Caki2 (cell line): ENCODE measurements at regions not wholly inside any gene's neighbourhood (a gene's known extent, or its start where the extent isn't known, plus 50 kb on each side); places are given as distances from the start of the nearest gene placed in this dataset.
"Not testable (repeated sequence)": the region's sequence is repeated elsewhere in the genome, so short reads cannot be mapped to it uniquely, and the experiment has no call there.

Experiments
- DNase-seq: peaks from one replicate; pipeline ENCODE4 v3.0.0-alpha.2; 2015; ENCODE audit warnings: low read depth
- in situ Hi-C: cut with HindIII; loops from 2 replicates; pipeline ENCODE4 v1.10.0; 2016; ENCODE audit warnings: low sequenced_read_pairs, low pct_unique_long_range_greater_than_20kb, mixed read lengths

DNA sequence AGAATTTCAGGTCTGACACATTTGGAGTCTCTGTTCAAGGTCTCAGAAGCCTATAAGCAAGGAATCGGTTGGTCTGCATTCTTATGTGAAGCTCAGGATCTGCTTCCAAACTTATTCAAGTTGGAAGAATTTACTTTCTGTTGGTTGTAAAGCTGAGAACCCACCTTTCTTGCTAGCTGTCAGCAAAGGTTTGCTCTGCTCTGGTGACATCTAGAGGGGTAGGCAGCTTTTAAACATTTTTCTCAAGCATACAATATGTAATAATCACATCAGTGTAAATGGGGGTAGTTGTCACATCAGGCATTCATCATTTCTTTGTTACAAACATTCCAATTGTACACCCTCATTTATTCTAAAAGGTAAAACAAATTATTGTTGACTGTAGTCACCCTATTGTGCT, 935.2 kb downstream of the TRAM1L1 start:
- DNase-seq, result no peak
- in situ Hi-C loops, result no loop called here

- no peak for DNase-seq
- in situ Hi-C loops, result no loop called here
These were observed 942.2 kb downstream of the TRAM1L1 start for GRCh38 chr4:116143198-116143597.

GRCh38 chr4:116132946-116133345, 952.4 kb downstream of the TRAM1L1 start:
- in situ Hi-C loops, result no loop called here
- no peak for DNase-seq

DNA sequence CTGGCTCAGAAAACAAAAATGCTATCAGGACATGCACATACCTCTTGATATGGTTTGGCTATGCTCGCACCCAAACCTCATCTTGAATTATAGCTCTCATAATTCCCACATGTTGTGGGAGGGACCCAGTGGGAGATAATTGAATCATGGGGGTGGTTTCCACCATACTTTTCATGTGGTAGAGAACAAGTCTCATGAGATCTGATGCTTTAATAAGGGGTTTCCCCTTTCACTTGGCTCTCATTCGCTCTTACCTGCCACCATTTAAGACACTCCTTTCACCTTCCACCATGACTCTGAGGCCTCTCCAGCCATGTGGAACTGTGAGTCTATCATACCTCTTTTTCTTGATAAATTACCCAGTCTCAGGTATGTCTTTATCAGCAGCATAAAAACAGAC, 958.6 kb downstream of the TRAM1L1 start:
- in situ Hi-C loops, result no loop called here
- no peak for DNase-seq

DNA sequence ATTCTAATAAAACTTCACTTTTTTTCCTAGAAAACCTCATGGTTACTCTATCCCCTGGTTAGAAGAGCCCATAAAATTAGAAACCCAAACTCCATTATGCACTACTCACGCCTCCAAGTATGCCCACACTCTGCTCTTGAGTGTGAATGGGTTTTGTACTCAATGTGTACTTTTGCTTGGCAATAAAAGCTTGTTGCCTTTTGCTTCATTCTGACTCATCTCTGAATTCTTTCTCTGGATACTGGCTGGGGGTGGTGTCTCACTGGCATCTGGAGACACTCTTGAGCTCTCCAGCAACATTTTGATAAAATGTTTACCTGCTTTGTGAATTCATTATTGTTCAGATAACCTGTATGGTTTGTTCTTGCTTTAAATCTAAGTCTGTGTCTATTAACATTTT, 963.3 kb downstream of the TRAM1L1 start:
- DNase-seq, result no peak
- in situ Hi-C loops, result no loop called here

GRCh38 chr4:116118221-116118620, 967.2 kb downstream of the TRAM1L1 start:
- no peak for DNase-seq
- in situ Hi-C loops, result no loop called here

DNA sequence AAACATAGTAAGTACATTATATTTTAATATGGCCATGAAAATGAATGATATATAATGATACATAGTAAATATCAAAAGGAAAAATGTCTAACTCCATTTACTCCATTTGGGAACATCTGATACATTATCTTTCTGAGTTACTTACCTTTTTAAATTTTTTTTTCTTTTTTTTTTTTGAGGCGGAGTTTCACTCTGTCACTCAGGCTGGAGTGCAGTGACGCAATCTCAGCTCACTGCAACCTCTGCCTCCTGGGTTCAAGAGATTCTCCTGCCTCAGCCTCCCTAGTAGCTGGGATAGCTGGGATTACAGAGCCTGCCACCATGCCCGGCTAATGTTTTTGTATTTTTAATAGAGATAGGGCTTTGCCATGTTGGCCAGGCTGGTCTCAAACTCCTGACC, 972.5 kb downstream of the TRAM1L1 start:
- in situ Hi-C loops, DNase-seq: not testable (repeated sequence)

GRCh38 chr4:116110713-116111112, 974.7 kb downstream of the TRAM1L1 start:
- in situ Hi-C loops, result no loop called here
- DNase-seq, result no peak

DNA sequence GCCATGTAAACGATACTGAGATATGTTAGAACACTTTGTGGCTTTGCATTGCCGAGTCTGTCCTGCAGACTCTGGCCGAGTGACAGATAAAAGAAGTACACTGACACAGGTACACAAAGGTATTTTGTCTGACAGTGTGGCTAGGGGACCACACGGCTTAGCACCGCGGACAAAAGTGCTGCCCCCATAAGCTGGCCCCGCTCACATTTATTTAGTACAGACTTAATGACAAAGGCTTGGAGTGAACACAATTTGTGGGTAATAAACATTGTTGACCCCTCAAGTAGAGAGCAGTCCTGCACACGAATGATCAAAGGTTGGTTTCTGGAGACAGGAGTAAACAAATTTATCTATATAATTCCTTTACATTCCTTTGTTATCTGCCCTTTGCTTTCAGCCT, 976.8 kb downstream of the TRAM1L1 start:
- in situ Hi-C loops, result no loop called here
- no peak for DNase-seq

DNA sequence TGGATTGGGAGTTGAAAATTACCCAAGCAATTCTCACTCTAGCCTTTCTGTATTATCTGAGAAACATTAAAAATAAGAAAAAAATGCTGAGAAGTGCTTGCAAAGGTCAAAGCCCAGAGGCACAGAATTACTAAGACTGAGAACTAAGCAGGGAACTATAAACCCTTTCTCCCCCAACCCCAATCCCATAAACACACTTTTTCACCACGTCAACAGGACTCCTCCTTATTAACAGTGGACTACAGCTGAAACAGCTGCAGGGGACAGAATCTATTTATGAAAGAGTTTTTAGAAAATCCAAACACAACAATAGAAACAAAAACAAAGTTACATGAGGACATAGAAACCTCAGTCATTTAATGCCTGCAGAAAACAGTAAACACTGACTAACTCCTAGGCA, 984.1 kb downstream of the TRAM1L1 start:
- no peak for DNase-seq
- in situ Hi-C loops, result no loop called here

- no peak for DNase-seq
These were observed 985.8 kb downstream of the TRAM1L1 start for GRCh38 chr4:116099596-116099995.

DNA sequence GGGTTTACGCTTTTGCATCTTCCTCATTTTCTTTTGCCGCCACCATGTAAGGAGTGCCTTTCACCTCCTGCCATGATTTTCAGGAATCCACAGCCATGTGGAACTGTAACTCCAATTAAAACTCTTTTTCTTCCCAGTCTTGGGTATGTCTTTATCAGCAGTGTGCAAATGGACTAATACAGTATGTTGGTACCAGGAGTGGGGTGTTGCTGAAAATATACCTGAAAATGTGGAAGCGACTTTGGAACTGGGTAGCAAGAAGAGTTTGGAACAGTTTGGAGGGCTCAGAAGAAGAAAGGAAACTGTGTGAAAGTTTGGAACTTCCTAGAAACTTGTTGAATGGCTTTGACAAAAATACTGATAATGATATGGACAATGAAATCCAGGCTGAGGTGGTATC, 983.9 kb upstream of the NDST4 start:
- DNase-seq, in situ Hi-C loops: not testable (repeated sequence)

More at GRCh38 chr4:116099596-116099995, 985.8 kb downstream of the TRAM1L1 start:
- in situ Hi-C loops, result no loop called here

GRCh38 chr4:116092961-116093360, 979.5 kb upstream of the NDST4 start:
- no peak for DNase-seq
- in situ Hi-C loops, result no loop called here

GRCh38 chr4:116088771-116089170, 975.4 kb upstream of the NDST4 start:
- no peak for DNase-seq
- in situ Hi-C loops, result no loop called here

DNA sequence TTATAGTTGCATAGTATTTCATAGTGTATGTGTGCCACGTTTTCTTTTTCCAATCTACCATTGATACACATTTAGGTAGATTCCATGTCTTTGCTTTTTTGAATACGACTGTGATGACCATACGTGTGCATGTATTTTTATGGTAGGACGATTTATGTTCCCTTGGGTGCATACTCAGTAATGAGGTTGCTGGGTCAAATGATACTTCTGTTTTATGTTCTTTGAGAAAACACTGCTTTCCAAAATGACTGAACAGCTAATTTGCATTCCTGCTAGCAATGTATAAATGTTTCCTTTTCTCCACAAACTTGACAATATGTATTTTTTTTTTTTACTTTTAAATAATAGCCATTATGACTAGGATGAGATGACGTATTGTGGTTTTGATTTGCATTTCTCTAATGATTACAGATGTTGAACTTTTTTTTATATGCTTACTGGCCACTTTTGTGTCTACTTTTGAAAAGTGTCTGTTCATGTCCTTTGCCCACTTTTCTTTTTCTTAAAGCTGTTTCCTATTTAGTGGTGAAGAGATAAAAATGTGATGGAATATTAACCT, 969.5 kb upstream of the NDST4 start:
- no peak for DNase-seq
- in situ Hi-C loops, result no loop called here

GRCh38 chr4:116073051-116073450, 959.6 kb upstream of the NDST4 start:
- in situ Hi-C loops, result no loop called here

DNA sequence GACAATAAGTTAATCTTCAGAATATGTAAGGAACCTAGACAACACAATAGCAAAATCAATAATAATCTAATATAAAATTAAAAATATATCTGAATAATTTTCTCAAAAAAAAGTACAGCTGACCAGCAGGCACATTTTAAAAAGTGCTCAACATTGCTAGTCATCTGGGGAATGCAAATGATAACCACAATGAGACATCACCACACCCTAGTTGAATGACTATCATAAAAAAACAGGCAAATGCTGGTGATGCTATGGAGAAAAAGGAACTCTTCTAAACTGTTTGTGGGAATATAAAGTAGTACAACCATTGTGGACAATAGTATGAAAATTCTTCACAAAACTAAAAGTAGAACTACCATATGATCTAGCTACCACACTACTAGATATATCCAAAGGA, 956.9 kb upstream of the NDST4 start:
- in situ Hi-C loops, result no loop called here
- no peak for DNase-seq

More at GRCh38 chr4:116073051-116073450, 959.6 kb upstream of the NDST4 start:
- peak; percentile 59 for DNase-seq

- in situ Hi-C loops, result no loop called here
- no peak for DNase-seq
These were observed 953.4 kb upstream of the NDST4 start for GRCh38 chr4:116066711-116067245.

DNA sequence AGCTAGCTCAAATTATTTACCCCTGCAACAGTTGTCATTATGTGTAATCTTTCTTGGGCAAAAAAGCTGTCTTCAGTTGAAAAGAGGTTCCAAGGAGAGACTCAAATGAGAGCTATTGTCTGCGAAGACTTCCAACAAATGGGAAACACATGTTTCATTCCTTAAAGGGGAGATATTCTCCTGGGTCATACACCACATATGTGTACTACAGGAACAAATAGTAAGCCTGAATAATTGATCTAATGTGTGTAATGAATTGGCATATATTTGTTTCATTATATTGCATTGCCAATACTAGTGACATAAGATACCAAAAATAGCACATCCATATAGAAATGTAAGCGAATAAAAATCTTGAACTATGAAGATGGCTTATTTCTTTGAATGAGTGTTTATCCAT, 950.9 kb upstream of the NDST4 start:
- in situ Hi-C loops, result no loop called here
- DNase-seq, result no peak

DNA sequence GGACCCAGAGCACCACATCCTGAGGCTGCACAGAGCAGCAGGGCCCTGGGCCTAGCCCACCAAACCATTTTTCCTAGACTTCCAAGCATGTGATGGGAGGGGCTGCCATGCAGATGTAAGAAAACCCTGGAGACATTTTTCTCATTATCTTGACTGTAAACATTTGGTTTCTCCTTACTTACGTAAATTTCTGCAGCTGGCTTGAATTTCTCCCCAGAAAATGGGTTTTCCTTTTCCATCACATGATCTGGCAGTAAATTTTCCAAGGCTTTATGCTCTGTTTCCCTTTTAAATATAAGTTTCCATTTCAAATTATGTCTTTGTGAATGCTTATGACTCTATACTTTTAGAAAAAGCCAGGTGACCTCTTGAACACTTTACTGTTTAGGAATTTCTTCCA, 945.9 kb upstream of the NDST4 start:
- in situ Hi-C loops, result no loop called here
- no peak for DNase-seq
